Forelimb muscle (tissue), 1 donor: ENCODE measurements at regions not wholly inside any gene's neighbourhood (a gene's known extent, or its start where the extent isn't known, plus 50 kb on each side); places are given as distances from the start of the nearest gene placed in this dataset.
"Not testable (repeated sequence)": the region's sequence is repeated elsewhere in the genome, so short reads cannot be mapped to it uniquely, and the experiment has no call there.

Experiments
- DNase-seq: peaks from one replicate; pipeline ENCODE4 v3.0.0-alpha.2; 2013; ENCODE audit warnings: low read depth

- DNase-seq, result not testable (repeated sequence)
Measured at GRCh38 chr13:84086098-84086846, 204.0 kb upstream of the SLITRK1 start.

DNA sequence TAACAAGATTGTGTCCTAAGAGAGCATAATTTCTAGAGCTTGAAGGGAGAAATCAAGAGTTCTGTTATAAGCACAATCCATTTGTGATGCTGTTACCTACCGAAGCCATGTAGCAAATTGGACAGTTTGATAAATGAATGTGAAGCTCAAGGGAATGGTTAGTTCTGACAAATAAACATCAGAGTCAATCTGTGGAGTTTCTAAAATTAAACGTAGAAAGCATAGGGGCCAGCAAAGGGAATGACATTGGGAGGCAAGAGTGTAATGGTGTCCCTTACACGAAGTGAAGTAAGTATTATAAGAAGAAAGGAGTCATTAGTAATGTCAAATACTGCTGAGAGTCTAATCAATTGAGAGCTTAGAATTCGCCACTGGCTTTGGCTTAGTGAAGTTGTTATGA lies 200.2 kb upstream of the SLITRK1 start:
- no peak for DNase-seq

GRCh38 chr13:84080748-84081530 lies 198.7 kb upstream of the SLITRK1 start:
- DNase-seq, result no peak

DNA sequence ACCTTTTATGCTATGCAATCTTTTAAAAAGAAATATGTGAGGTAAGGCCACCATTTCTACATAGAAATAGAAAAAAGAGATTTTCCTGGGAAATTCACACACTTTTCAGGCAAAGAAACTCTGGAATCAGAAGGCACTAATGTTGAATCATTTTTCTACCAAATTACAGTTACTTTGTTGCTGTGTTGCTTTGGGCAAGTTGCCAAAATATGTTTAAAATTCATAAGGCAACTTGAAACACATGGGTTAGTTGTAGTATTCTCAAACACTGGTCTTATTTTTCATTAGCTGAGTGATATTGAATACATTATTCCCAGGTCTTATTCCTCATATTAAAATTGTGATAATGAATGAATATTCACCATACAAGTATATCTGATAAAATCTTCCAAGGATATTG lies 195.0 kb upstream of the SLITRK1 start:
- no peak for DNase-seq

GRCh38 chr13:84076280-84076679 lies 194.0 kb upstream of the SLITRK1 start:
- no peak for DNase-seq

DNA sequence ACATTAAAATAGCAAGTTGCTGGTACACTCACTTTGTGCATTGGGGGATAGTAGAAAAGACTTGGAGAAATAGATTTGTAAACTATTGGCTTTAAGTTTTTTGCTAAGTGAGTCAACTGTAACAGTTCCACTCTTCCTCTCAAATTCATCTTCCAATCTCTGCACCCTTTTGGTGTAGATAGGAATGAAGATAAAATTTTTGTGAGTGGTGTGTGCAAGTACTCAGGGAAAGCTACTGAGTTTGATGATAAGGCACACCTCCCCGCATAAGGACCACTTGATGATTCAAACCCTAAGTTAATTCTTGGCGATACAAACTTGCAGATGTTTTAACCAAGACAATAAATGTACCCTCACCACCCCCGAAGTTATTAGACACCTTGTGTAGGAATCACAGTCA lies 168.3 kb upstream of the SLITRK1 start:
- DNase-seq, result no peak

DNA sequence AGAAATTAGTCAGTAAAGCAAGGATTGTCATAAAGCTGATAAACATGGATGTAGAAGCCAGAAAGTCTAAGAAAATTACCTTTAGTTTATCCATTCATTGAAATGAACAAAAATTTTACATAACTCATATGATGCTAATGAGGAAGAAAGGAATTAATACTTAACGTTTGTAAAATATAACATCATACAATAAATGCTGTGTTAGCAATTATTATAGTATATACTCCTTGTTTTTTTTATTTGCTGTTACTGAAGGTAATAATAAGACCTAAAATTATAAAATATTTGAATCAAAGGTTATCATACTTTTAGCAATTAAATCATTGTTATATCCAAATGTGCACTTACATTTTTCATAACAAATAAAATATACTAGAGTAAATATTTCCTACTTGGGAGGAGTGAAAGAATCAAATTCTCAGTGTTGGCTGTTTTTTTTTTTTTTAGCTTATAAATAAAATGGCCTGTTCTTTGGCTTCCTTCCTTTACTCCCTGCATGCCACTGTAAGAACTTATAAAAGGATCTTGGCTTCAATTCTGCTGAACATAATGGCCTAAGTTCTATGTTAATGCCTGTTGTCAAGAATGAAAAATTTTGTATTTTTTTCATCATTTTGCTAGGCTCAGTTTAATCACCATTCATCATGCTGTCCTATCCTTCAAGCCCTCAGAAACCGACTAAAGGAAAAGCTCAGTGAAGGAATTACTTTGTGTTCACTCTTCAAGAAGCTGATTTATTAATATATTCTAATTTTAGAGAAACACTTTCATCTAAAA lies 167.4 kb upstream of the SLITRK1 start:
- no peak for DNase-seq

DNA sequence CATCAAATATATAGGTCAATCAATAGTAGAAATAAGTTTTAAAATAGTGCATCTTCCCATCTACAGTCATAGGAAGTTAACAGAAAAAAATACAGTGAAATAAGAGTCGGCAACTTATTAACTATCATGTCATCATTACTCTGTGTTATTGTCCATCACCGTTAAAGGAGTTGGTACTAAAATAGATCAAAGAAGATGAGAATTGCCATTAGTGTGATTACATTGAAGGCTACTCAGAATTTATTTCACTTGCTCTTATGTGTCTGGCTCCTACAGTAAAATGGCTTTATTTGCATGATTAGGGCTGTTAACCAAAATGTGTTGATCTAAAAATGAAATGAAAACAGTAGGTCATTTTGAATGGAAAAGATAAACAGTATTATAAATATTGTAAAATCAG lies 162.5 kb upstream of the SLITRK1 start:
- no peak for DNase-seq

DNA sequence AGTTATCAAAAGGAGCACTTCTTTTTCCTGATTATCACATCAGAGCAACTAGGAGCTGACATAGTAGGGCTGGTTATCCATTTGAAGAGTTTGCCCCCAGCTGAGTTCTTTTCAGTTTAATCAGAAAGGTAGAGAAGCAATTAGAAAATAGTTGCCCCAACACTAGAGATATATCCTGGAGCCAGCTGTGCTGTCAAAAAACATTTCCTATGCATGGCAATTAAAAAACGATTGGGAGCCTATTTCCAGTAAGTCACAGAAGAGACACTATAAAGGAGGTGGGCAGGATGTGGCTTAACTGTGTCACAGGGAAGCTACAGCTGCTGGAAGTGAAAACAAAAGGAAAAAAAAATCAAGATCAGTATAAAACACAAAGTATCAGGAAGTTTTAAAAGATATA lies 155.7 kb upstream of the SLITRK1 start:
- no peak for DNase-seq

GRCh38 chr13:84032116-84032515 lies 149.8 kb upstream of the SLITRK1 start:
- DNase-seq, result no peak

DNA sequence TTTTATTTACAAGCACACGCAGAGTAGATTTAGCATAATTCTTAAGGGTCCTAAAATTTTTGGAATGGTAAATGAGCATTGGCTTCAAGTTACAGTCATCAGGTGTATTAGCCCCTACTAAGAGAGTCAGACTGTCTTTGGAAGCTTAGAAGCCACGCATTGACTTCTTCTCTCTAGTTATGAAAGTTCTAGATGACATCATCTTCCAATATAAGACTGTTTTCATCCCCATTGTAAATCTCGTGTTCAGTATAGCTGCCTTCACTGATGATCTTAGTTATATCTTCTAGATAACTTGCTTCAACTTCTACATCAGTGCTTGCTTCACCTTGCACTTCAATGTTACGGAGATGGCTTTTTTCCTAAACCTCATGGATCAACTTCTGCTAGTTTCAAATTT lies 148.8 kb upstream of the SLITRK1 start:
- no peak for DNase-seq

DNA sequence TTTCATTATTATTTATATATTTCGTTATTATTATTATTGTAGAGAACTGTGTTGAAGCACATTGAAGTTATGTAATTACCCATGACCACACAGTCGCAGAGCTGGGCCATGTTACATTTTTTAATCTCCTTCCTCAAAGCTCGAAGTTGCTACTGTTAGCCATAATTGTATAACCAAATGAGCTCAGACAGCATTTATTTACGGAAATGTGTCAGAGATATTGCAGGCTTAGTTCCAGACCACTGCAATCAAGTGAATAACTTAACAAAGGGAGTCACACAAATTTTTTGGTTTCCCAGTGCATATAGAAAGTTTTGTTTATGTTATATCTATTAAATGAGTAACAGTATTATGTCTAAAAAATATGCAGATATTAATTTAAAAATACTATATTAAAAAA lies 147.1 kb upstream of the SLITRK1 start:
- DNase-seq, result no peak

GRCh38 chr13:84025824-84026223 lies 143.6 kb upstream of the SLITRK1 start:
- DNase-seq, result no peak

DNA sequence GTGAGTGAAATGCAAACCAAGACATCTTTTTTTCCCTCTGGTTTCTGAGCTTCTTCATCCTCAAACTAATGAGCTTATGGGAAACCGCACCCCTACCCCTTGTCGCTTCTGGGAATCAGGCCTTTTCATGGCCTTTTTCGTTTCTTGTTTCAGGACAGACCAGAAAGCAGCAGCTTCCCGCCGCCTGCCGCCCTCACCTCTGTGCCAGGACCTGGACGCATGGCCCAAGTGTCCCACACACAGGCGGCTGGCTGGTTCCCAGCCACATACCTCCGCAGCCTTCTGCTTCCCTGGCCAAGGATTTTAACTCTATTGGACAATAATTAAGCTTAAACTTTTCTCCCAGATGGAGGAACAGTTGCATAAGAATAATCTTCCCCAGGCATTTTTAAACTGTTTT lies 114.1 kb upstream of the SLITRK1 start:
- DNase-seq, result no peak

DNA sequence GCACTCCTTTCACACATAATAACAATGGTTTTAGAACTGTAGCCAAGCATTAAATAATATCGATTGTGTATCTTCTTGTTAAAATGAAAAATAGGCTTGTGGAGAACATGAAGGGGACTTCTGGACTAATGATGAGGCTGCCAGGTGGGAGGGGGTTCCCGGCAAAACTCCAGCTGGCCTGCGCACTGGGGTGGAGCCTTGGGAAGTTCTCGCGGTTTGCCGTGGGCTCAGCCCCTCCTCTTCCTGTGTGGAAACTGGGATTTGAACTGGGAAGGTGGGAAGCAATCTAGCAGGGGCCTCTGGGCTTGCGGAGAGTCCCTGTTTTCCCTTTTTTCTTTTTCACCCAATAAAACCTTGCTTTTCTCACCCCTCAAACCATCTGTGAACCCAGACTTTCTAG lies 113.7 kb upstream of the SLITRK1 start:
- no peak for DNase-seq

DNA sequence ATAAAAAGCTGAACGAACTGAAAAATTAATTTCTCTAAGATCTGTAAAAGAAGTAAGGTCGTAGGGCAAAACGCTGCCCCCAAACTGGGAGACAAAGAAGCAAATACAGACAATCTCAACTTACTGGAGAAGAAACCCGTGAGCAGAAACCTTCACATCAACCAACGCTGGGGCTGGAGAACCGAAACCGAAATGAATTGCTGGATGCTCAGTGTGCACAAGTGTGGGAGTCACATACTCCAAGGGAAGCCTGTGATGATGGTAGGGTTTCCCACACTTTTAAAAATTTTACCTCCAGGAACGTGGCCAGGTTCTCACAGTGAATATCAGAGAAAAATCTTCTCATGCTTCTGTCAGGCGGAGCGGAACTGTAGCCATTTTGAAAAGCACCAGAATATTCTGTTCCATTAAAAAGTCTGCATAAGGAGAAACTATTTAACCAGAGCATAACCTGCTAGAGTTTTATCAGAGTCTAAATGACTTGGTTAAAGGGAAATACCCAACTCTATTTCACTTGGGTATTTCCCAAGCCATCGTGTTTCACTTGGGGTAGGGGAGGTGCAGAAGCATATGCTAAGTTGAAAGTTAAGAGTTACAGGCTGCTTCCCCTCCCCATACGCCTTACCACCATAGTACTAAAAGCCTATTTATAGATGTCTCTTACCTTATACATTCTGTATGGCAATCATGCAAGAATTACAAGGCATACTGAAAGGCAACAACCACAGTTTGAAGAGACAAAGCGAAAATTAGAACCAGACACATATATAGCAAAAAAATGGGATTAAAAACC lies 110.5 kb upstream of the SLITRK1 start:
- no peak for DNase-seq

- DNase-seq, result no peak
Measured at GRCh38 chr13:83987394-83987793, 105.1 kb upstream of the SLITRK1 start.

DNA sequence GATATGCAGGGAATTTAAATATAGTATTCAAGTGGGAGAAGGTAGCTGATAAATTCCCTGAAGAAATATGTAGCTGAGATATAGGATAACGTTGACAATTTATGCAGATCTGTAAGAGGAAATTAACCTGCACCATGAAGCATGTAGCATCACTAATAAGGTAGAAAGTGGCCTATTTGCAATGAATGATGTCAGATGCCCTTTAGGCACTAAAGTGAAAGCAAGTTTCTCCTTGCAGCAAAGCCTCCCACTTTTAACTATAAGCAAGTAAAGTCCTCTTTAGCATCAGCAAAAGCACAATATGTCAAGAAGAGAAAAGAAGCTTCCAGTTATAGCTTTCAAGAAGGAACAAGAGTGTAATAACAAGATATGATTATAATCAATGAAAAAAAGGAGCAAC lies 102.5 kb upstream of the SLITRK1 start:
- DNase-seq, result no peak

- no peak for DNase-seq
Measured at GRCh38 chr13:83980331-83980730, 98.1 kb upstream of the SLITRK1 start.

DNA sequence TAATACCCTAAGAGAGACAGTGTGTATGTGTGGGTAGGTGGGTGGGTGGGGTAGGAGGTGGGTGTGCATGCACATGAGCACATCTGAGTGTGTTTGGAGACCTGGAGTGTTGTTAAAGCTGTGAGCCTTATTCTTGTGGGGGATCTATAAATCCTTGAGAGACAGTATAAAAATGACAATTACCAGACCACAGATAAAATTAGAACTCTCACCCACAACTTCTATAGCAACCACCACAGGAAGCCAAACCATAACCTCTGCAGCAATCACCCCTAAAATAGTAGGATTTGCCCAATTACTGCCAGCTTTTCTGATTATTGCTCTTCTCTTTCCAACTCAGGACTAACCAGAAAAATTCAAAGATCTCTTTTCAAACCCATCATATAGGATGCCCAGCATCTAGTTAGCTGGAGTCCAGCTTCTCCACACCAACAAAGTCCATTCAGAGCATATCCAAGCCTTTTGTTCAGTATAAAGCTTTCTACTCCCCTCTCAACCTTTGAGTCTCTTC lies 93.4 kb upstream of the SLITRK1 start:
- no peak for DNase-seq

DNA sequence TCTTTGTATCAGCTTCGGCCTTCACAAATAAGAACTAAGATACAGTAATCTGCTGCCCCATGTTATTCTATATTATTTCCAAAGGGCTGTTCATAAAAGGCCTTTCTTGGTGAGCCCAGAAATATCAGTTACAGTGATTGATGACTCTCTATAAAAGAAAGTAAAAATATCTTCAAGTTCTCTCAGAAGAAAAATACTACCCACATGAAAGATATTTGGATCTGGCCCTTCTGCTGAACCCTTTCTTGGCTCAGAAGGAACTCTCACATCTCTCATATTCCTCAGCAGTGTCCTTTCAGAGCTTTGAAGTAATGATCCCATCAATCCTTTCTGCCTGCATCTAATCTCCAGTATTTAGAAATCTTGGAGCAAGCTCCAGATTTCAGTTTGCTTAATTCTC lies 76.3 kb upstream of the SLITRK1 start:
- DNase-seq, result no peak

- DNase-seq, result no peak
Measured at GRCh38 chr13:83955011-83955410, 72.7 kb upstream of the SLITRK1 start.
